Adrenal gland (tissue), 9 donors: ENCODE measurements at regions not wholly inside any gene's neighbourhood (a gene's known extent, or its start where the extent isn't known, plus 50 kb on each side); places are given as distances from the start of the nearest gene placed in this dataset.

Experiments used
- DNase-seq, 7 donors: peaks; one replicate each; pipeline ENCODE4 v3.0.0-alpha.2; 2019 to 2020
- H3K27ac ChIP-seq, 5 donors: fragments of 200-600 bp; sonication (generic) in 4 of 5; 1 replicate in 3 of 5; 2 replicates in 2 of 5; pipeline versions ENCODE4 v1.5.1 to v1.8.0; 2016 to 2020; ENCODE audit warnings: mild to moderate bottlenecking in 1 of 5
- H3K27me3 ChIP-seq: fragments of 200-600 bp; 2 replicates; pipeline ENCODE4 v1.8.0; 2021
- H3K36me3 ChIP-seq, 2 donors: fragments of 200-600 bp; replicated peaks in 1 of 2; 1 replicate in 1 of 2; 2 replicates in 1 of 2; pipeline versions ENCODE4 v1.5.1 to v1.8.0; 2018 to 2022
- H3K4me1 ChIP-seq, 2 donors: fragments of 200-600 bp; replicated peaks in 1 of 2; 1 replicate in 1 of 2; 2 replicates in 1 of 2; pipeline versions ENCODE4 v1.5.1 to v1.8.0; 2018 to 2021
- H3K4me3 ChIP-seq, 4 donors: fragments of 200-600 bp; sonication (generic) in 3 of 4; one replicate each; pipeline ENCODE4 v1.5.1; 2016 to 2018
- H3K9me3 ChIP-seq, 3 donors: fragments of 200-600 bp; sonication (generic) in 1 of 3; replicated peaks in 1 of 3; 1 replicate in 2 of 3; 2 replicates in 1 of 3; pipeline versions ENCODE4 v1.5.1 to v1.8.0; 2016 to 2021
- CTCF ChIP-seq, 6 experiments: fragments of 450-650 bp in 4 of 6; fragments of 200-600 bp in 2 of 6; sonication (generic) in 1 of 6; IDR thresholded peaks; 1 replicate in 5 of 6; 2 replicates in 1 of 6; pipeline versions ENCODE4 v1.5.1 to v1.8.0; 2016 to 2021; ENCODE audit warnings: antibody characterized with exemption in 6 of 6, mild to moderate bottlenecking in 2 of 6, moderate library complexity in 1 of 6
- POLR2A ChIP-seq, 2 donors: fragments of 450-650 bp; IDR thresholded peaks; one replicate each; pipeline ENCODE4 v1.6.1; 2017; ENCODE audit warnings: antibody characterized with exemption in 2 of 2, mild to moderate bottlenecking in 2 of 2, moderate library complexity in 1 of 2
- WGBS, 4 donors: extraction: QIAGEN DNeasy Blood & Tissue Kit in 2 of 4; methylation state at CpG; one replicate each; pipeline versions ENCODE4 v1.1.5 to v1.1.7; 2013 to 2017; 5-methylcytosine and 5-hydroxymethylcytosine counted together
- intact Hi-C, 2 donors: fragments of 100-400 bp; cut with DNase I; formaldehyde crosslinking; loops; one replicate each; pipeline versions ENCODE4 v1.14.1 to v1.15.0; 2022 to 2023
- donor health status: healthy with polysubstance abuse.
- donor health status: Bipolar disorder and iron deficiency.
- donor health status: DM: yes; HTN: yes; CAD: no.
- donor health status: DM: no; HTN: no; CAD: no.
- donor health status: DM: no; HTN: no; CAD: no.

GRCh38 chr9:82600536-82601292, 462.2 kb downstream of the RASEF start:
- WGBS, 4 donors: 79 to 89% (median 80%) methylated on average over 9 to 10 of the region's 10 CpGs
- intact Hi-C loops: loop anchor here in 1 of 2 donors (10.0 kb wide), 1 partner anchor 66 kb away; no protein-coding TSS in a partner anchor
- Histone ChIP-seq H3K27ac (no peak overlapping the region), H3K4me1 (no peaks in the 10 kb centered on the region), H3K36me3 (no peaks in the 10 kb centered on the region), H3K9me3 (no peaks in the 10 kb centered on the region), H3K4me3 (no peak overlapping the region), H3K27me3 (no peaks in the 10 kb centered on the region)
- no peak for TF ChIP-seq CTCF (IDR thresholded peaks at IDR 0.05)
- TF ChIP-seq POLR2A (IDR thresholded peaks at IDR 0.05): no peak
- no peak for DNase-seq

- Histone ChIP-seq H3K27ac (no peak overlapping the region), H3K9me3 (no peaks in the 10 kb centered on the region), H3K27me3 (no peaks in the 10 kb centered on the region), H3K36me3 (no peaks in the 10 kb centered on the region), H3K4me1 (no peaks in the 10 kb centered on the region), H3K4me3 (no peak overlapping the region)
- no peak for DNase-seq
- 69 to 75% (median 71%) methylated on average over 2 of the region's 2 CpGs for WGBS, 4 donors
- intact Hi-C loops: loop anchor here in 1 of 2 donors (10.0 kb wide), 1 partner anchor 67 kb away; no protein-coding TSS in a partner anchor
- no peak for TF ChIP-seq CTCF (IDR thresholded peaks at IDR 0.05)
- TF ChIP-seq POLR2A (IDR thresholded peaks at IDR 0.05): no peak
Measured at GRCh38 chr9:82601293-82601771, 461.6 kb downstream of the RASEF start.

GRCh38 chr9:82604947-82605656, 457.8 kb downstream of the RASEF start:
- Histone ChIP-seq H3K36me3 (no peaks in the 10 kb centered on the region), H3K4me1 (no peaks in the 10 kb centered on the region), H3K4me3 (no peak overlapping the region), H3K27ac (no peak overlapping the region), H3K9me3 (no peaks in the 10 kb centered on the region), H3K27me3 (no peaks in the 10 kb centered on the region)
- 56 to 79% (median 71%) methylated on average over 3 of the region's 3 CpGs for WGBS, 4 donors
- DNase-seq: peak in 6 of 7 donors; percentile 8 to 66 (median 28)
- TF ChIP-seq POLR2A (IDR thresholded peaks at IDR 0.05) (no peak), CTCF (IDR thresholded peaks at IDR 0.05) (no peak)
- intact Hi-C loops: loop anchor here in 1 of 2 donors (10.0 kb wide), 1 partner anchor 70 kb away; no protein-coding TSS in a partner anchor

- intact Hi-C loops: loop anchor here in 1 of 2 donors (10.0 kb wide), 1 partner anchor 71 kb away; no protein-coding TSS in a partner anchor
- TF ChIP-seq CTCF (IDR thresholded peaks at IDR 0.05) (no peak), POLR2A (IDR thresholded peaks at IDR 0.05) (no peak)
- H3K4me3 ChIP-seq: no peak overlapping the region
- no peaks in the 10 kb centered on the region for H3K36me3 ChIP-seq
- H3K27ac ChIP-seq: no peak overlapping the region
- H3K27me3 ChIP-seq: no peaks in the 10 kb centered on the region
- no peaks in the 10 kb centered on the region for H3K4me1 ChIP-seq
- DNase-seq: no peak
- no peaks in the 10 kb centered on the region for H3K9me3 ChIP-seq
Measured at GRCh38 chr9:82605657-82606031, 457.3 kb downstream of the RASEF start.
